ENCODE measurements at regions not wholly inside any gene's neighbourhood (a gene's known extent, or its start where the extent isn't known, plus 50 kb on each side); places are given as distances from the start of the nearest gene placed in this dataset.

DNA sequence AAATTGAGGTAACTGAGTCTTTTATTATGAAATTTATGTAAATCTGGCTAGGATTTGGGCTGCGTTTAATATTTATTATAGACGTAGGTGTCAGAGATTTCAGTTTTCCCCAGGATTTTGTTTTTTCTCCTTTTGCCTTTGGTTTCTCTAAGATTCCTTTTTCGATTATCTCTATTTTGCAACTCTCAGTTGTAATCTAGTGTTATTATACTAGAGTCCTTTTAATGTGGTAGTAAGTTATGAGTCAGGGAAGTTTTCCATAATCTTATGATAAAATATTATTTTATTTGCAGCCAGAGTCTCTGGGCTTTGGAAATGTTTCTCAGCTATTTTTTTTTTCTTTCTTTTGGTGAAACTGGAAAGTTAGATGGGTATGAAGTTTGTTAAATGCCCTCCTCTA lies 1043.8 kb downstream of the PLA2G4A start:
- no peaks in the 10 kb centered on the region for H3K27me3 ChIP-seq (ENCODE audit: insufficient read depth, low read length)
- H3K36me3 ChIP-seq (ENCODE audit: insufficient read depth, low read length), result no peaks in the 10 kb centered on the region
- no peaks in the 10 kb centered on the region for H3K79me2 ChIP-seq (ENCODE audit: insufficient read depth, low read length)
- no peak overlapping the region for H3K4me2 ChIP-seq (ENCODE audit: insufficient read depth, low read length)
- DNase-seq (ENCODE audit: insufficient read length, low spot score, missing footprints), result no peak
- H3K4me3 ChIP-seq (ENCODE audit: insufficient read depth, low read length), result no peak overlapping the region
- no peaks in the 10 kb centered on the region for H3K4me1 ChIP-seq (ENCODE audit: insufficient read depth, low read length)
- H3K27ac ChIP-seq (ENCODE audit: low read depth, low read length), result no peak overlapping the region
- no peak overlapping the region for H2AFZ ChIP-seq (ENCODE audit: low read length)
- H3K9me3 ChIP-seq (ENCODE audit: low read depth, low read length), result no peaks in the 10 kb centered on the region
- H4K20me1 ChIP-seq (ENCODE audit: insufficient read depth, low read length), result no peaks in the 10 kb centered on the region
- TF ChIP-seq, protein P1, sequence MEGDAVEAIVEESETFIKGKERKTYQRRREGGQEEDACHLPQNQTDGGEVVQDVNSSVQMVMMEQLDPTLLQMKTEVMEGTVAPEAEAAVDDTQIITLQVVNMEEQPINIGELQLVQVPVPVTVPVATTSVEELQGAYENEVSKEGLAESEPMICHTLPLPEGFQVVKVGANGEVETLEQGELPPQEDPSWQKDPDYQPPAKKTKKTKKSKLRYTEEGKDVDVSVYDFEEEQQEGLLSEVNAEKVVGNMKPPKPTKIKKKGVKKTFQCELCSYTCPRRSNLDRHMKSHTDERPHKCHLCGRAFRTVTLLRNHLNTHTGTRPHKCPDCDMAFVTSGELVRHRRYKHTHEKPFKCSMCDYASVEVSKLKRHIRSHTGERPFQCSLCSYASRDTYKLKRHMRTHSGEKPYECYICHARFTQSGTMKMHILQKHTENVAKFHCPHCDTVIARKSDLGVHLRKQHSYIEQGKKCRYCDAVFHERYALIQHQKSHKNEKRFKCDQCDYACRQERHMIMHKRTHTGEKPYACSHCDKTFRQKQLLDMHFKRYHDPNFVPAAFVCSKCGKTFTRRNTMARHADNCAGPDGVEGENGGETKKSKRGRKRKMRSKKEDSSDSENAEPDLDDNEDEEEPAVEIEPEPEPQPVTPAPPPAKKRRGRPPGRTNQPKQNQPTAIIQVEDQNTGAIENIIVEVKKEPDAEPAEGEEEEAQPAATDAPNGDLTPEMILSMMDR (IDR thresholded peaks at IDR 0.05; ENCODE audit: extremely low read depth, low read depth, low read length), result no peak

DNA sequence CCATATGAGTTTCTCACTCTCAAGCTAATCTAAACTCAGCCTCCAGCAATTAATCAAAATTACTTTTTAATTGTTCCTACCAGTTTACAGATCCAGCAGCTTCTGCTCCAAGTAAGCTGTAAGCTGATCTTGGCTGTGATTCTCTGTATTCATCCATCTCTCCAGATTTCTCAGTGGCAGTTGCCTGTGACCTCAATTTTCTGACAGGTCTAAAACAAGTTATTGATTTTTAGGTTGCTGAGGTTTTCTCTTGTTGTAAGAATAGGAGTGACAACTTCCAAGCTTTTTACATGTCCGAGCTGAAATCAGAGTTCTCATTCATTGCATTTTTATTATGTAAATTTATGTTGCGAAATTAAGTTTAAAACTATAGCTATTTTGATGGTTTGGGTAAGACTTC lies 1044.4 kb downstream of the PLA2G4A start:
- Histone ChIP-seq H3K4me1 (ENCODE audit: insufficient read depth, low read length) (no peaks in the 10 kb centered on the region), H3K4me3 (ENCODE audit: insufficient read depth, low read length) (no peak overlapping the region), H2AFZ (ENCODE audit: low read length) (no peak overlapping the region), H3K27me3 (ENCODE audit: insufficient read depth, low read length) (no peaks in the 10 kb centered on the region), H3K79me2 (ENCODE audit: insufficient read depth, low read length) (no peaks in the 10 kb centered on the region), H3K4me2 (ENCODE audit: insufficient read depth, low read length) (no peak overlapping the region), H4K20me1 (ENCODE audit: insufficient read depth, low read length) (no peaks in the 10 kb centered on the region), H3K36me3 (ENCODE audit: insufficient read depth, low read length) (no peaks in the 10 kb centered on the region), H3K9me3 (ENCODE audit: low read depth, low read length) (no peaks in the 10 kb centered on the region), H3K27ac (ENCODE audit: low read depth, low read length) (no peak overlapping the region)
- no peak for DNase-seq (ENCODE audit: insufficient read length, low spot score, missing footprints)
- TF ChIP-seq, protein P1 (IDR thresholded peaks at IDR 0.05; ENCODE audit: extremely low read depth, low read depth, low read length), result no peak

DNA sequence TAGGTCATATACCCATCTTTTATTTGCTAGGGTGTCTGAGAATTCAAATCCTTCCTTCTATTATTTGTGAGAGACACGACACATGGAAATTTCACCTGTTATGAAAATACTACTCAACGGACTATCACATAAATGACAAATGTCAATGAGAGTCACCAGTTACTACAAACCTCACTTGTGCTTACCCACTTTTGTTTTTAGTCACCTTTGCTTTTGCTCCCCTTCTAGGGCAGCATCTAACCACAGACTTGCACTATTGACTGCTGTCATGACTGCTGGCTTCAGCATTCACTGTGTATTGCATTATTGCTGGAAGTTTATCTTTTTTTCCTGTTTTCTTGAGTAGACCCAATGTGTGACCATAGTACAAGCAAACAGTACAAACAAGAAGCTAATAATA lies 1048.0 kb downstream of the PLA2G4A start:
- H4K20me1 ChIP-seq (ENCODE audit: insufficient read depth, low read length), result no peaks in the 10 kb centered on the region
- no peaks in the 10 kb centered on the region for H3K79me2 ChIP-seq (ENCODE audit: insufficient read depth, low read length)

DNA sequence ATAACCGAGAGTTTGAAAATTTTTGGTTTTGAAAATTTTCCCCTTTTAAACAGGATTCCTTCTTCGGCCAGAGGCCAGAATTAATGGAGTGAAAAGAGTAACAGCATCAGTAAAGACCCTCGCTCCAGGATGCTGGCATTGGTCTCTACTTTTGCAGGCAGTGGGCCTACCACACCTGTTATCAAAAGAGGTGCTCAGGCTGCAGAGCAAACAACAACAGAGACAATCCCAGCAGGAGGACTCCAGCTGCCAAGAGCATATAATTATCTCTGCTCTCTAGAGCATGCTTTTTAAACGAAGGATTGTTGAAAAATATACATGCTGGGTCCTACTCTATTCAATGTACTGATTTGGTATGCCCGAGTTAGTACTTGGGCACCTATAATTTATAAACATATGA lies 1048.5 kb downstream of the PLA2G4A start:
- H3K4me1 ChIP-seq (ENCODE audit: insufficient read depth, low read length), result no peaks in the 10 kb centered on the region
- no peak overlapping the region for H3K4me2 ChIP-seq (ENCODE audit: insufficient read depth, low read length)
- no peak overlapping the region for H3K4me3 ChIP-seq (ENCODE audit: insufficient read depth, low read length)
- H3K27ac ChIP-seq (ENCODE audit: low read depth, low read length), result no peak overlapping the region
- H2AFZ ChIP-seq (ENCODE audit: low read length), result no peak overlapping the region
- H4K20me1 ChIP-seq (ENCODE audit: insufficient read depth, low read length), result no peaks in the 10 kb centered on the region
- no peaks in the 10 kb centered on the region for H3K36me3 ChIP-seq (ENCODE audit: insufficient read depth, low read length)
- TF ChIP-seq, protein P1 (IDR thresholded peaks at IDR 0.05; ENCODE audit: extremely low read depth, low read depth, low read length), result no peak
- H3K27me3 ChIP-seq (ENCODE audit: insufficient read depth, low read length), result no peaks in the 10 kb centered on the region
- no peak for DNase-seq (ENCODE audit: insufficient read length, low spot score, missing footprints)
- no peaks in the 10 kb centered on the region for H3K9me3 ChIP-seq (ENCODE audit: low read depth, low read length)
- H3K79me2 ChIP-seq (ENCODE audit: insufficient read depth, low read length), result no peaks in the 10 kb centered on the region

More for the DNA sequence above, 1048.0 kb downstream of the PLA2G4A start:
- no peaks in the 10 kb centered on the region for H3K27me3 ChIP-seq (ENCODE audit: insufficient read depth, low read length)
- H3K36me3 ChIP-seq (ENCODE audit: insufficient read depth, low read length), result no peaks in the 10 kb centered on the region
- no peak overlapping the region for H3K4me3 ChIP-seq (ENCODE audit: insufficient read depth, low read length)
- H3K9me3 ChIP-seq (ENCODE audit: low read depth, low read length), result no peaks in the 10 kb centered on the region
- H3K27ac ChIP-seq (ENCODE audit: low read depth, low read length), result no peak overlapping the region
- no peak for DNase-seq (ENCODE audit: insufficient read length, low spot score, missing footprints)
- TF ChIP-seq, protein P1 (IDR thresholded peaks at IDR 0.05; ENCODE audit: extremely low read depth, low read depth, low read length), result no peak
- no peak overlapping the region for H3K4me2 ChIP-seq (ENCODE audit: insufficient read depth, low read length)
- no peak overlapping the region for H2AFZ ChIP-seq (ENCODE audit: low read length)
- no peaks in the 10 kb centered on the region for H3K4me1 ChIP-seq (ENCODE audit: insufficient read depth, low read length)
